Neural progenitor cell (in vitro differentiated cells): ENCODE measurements at regions not wholly inside any gene's neighbourhood (a gene's known extent, or its start where the extent isn't known, plus 50 kb on each side); places are given as distances from the start of the nearest gene placed in this dataset.

ENCODE experiments used
- CTCF ChIP-seq: fragments of 200-600 bp; sonication (generic); IDR thresholded peaks from 2 replicates; pipeline ENCODE4 v1.5.1; 2017; ENCODE audit warnings: antibody characterized with exemption, mild to moderate bottlenecking
- EZH2 ChIP-seq: fragments of 200-600 bp; sonication (generic); IDR thresholded peaks from 2 replicates; pipeline ENCODE4 v1.6.1; 2017; ENCODE audit warnings: antibody characterized with exemption, mild to moderate bottlenecking, moderate library complexity
- EZH2phosphoT487 ChIP-seq: fragments of 200-600 bp; sonication (generic); IDR thresholded peaks from 2 replicates; pipeline ENCODE4 v1.6.1; 2017; ENCODE audit warnings: antibody characterized with exemption

- TF ChIP-seq EZH2 (no peak), CTCF (no peak), EZH2phosphoT487 (no peak)
Measured at GRCh38 chr5:165477546-165477945, 1972.1 kb downstream of the MAT2B start.
